Brain pericyte (primary cell): ENCODE measurements at regions not wholly inside any gene's neighbourhood (a gene's known extent, or its start where the extent isn't known, plus 50 kb on each side); places are given as distances from the start of the nearest gene placed in this dataset.

Source experiments
- DNase-seq: peaks from one replicate; pipeline ENCODE4 v3.0.0-alpha.2; 2012; ENCODE audit warnings: low read depth, low spot score

GRCh38 chr7:3194501-3195141 is 106.4 kb upstream of the SDK1 start:
- DNase-seq, result peak; percentile 53

DNA sequence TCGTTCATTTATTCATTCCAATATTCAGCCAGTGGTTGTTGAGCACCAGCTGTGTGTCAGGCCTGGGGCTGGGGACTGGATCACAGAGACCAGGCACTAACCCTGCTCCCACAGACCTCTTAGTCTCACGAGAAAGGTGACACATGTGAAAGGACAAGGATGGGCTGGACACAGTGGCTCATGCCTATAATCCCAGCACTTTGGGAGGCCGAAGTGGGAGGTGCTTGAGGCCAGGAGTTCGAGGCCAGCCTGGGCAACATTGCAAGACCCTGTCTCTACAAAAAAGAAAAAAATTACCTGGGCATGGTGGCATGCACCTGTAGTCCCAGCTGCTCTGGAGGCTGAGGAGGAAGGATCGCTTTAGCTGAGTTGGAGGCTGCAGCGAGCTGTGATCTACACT is 105.9 kb upstream of the SDK1 start:
- DNase-seq, result no peak

GRCh38 chr7:3196629-3197400 is 104.2 kb upstream of the SDK1 start:
- DNase-seq, result no peak

- no peak for DNase-seq
Measured at GRCh38 chr7:3197567-3198213, 103.4 kb upstream of the SDK1 start.

DNA sequence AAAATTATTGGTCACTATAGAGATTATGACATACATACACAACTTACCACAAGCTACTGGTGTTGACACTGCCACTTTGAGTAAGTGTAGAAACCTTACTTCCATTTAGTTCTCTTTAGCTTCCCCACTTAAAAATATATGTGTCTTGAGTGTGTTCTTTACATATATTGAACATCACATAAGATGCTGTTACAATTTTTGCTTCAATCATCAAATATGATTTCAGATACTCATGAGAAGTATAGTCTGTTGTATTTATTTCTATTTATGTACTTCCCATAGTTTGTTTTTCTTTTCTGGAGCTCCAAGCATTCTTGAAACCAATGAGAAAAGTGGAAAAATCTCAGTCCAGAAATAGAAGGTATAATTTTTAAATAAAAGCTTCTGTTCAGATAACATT is 102.7 kb upstream of the SDK1 start:
- DNase-seq, result no peak

DNA sequence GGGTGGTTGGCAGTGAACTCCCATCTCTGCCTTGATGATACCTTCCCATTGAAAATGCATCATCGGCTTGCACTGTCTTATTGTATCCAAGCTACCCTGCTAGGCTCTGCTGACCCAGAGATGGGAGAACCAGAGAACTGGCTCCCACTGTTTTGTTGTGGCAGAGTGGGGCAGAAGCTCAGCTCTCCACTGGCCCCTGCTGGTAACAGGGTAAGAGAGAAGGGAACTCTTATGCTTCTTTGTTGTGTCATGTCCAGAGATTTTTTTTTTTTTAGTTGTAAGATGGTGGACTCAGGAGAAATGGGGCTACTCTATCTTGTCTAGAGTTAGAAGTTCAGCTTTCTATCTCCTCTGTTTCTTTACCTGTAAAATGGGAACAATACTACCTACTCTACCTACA is 100.5 kb upstream of the SDK1 start:
- no peak for DNase-seq

- no peak for DNase-seq
Measured at GRCh38 chr7:3201306-3201705, 99.7 kb upstream of the SDK1 start.

- no peak for DNase-seq
Measured at GRCh38 chr7:3201937-3202710, 98.9 kb upstream of the SDK1 start.

GRCh38 chr7:3204526-3204925 is 96.5 kb upstream of the SDK1 start:
- no peak for DNase-seq

DNA sequence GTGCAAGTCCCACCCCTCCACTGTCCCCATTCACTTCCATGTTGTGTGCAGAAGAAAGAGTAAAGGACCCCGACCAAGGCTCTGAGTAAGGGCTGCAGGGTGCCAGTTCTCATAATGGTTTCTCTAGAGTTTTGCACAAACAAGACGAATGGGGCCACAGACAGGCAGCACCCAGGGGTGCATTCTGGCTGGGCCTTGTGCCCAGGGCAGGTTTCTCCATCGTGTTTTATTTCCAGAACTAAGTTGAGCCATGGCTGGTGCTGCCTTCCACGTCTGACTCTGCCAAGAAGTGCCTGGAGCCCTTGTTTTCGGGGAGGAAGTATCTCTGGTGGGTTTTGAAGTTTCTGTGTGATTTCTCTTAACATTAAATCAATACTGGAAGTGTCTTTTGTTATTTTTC is 95.0 kb upstream of the SDK1 start:
- DNase-seq, result no peak

DNA sequence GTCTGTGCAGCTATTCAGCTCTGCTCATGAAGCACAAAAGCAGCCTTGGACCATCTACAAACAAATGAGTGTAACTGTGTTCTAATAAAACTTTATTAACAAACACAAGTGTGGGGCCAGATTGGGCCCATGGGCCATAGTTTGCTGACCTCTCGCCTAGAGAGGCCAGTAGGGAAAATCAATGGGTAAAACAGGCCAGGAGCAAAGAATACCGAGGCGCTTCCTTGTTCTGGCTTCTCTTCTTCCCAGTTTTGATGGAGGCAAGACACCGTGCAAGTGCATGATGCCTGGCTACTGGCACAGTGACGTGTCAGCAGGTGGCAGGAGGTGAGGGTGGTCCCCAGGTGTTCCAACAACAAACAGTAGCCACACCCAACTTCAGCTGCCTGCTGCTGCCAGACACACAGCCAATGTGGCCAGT is 94.3 kb upstream of the SDK1 start:
- DNase-seq, result no peak

DNA sequence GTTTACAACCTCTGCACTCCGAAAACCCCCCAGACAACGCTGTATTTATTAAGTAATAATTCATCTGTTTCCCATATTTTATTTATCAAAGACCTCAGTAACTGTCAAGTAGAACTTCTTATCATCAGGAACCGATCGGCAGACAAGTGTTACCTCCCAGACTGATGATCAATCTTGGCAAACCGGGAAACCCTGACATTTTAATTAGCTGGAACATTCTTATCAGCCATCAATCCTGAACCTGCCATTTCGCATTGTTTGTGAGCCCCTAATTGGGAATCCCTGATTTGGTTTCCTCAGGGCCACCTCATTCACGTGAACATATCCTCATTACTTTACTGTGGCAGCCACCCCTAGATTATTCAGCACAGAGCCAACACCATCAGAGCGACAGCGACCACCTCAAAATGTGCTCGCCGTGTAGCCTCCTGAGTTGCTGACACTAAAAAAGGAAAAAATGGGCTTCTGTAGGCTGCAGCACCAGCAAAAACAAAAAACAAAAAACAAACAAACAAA is 93.6 kb upstream of the SDK1 start:
- no peak for DNase-seq

GRCh38 chr7:3210531-3210930 is 90.5 kb upstream of the SDK1 start:
- no peak for DNase-seq

DNA sequence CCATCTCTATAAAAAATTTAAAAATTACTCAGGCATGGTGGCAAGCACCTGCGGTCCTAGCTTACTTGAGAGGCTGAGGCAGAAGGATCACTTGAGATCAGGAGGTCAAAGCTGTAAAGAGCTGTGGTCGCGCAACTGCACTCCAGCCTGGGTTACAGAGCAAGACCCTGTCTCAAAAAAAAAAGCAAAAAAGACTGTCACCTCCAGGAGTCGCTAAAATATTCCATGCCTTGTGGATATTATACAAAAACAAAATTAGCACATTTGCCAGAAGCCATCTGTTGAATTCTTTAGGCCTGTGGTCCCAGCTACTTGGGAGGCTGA is 87.0 kb upstream of the SDK1 start:
- no peak for DNase-seq

DNA sequence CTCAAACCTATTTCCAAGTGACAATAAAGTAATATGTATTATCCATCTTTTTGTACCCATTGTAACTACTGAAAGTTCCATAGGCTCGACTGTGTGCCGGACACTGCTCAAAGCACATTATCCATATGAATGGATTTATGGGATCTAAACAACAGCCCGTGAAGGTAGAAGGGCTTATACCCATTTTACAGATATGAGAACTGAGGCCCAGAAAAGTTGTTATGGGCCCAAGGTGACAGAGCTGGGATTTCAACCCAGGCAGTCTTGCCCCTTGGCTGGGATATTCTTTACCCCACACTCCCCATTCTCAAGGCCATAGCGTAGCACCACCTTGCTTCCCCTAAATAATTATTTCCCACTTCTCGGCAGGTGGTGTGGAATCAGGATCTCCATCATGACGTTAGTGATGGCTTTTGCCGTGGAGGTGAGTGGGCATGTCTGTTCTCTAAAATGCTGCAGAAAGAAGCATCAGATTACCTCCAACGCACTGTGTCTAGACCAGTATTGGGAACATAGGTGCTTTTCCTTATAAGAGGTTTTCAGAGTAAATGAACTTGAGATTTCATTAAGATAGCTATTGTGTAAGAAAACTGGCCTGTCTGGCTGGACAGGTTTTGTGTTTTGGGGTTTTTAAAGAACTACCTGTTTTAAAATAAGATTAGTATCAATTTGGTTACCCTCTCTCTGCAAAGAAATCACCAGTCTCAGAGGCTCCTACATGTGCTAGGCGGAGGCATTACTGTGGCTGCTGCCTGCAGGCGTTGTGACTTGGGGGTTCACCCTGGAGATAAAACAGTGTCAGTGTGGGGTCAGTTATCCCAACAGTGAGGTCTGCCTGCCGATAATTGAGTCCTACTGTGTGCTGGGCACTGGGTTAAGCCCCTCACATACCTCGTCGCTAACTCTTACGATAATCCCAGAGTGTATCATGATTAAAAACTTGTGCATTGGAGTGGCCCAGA is 85.1 kb upstream of the SDK1 start:
- no peak for DNase-seq

DNA sequence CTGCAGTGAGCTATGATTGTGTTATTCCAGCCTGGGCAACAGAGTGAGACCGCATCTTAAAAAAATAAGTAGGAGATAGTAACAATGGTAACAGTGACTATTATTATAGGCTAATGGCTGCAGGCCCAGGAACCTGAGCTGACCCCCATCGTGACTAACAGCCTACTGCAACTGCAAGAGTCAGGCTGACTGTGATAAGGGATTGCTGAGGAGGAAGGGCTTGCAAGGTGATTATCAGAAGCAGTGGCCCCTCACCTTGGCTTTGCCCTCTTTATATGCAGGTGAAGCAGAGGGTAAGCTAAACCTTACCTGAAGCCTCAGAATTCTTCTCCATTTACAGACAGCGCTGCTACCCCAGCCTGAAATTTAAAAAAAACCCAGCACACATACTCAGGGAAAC is 83.9 kb upstream of the SDK1 start:
- DNase-seq, result no peak

DNA sequence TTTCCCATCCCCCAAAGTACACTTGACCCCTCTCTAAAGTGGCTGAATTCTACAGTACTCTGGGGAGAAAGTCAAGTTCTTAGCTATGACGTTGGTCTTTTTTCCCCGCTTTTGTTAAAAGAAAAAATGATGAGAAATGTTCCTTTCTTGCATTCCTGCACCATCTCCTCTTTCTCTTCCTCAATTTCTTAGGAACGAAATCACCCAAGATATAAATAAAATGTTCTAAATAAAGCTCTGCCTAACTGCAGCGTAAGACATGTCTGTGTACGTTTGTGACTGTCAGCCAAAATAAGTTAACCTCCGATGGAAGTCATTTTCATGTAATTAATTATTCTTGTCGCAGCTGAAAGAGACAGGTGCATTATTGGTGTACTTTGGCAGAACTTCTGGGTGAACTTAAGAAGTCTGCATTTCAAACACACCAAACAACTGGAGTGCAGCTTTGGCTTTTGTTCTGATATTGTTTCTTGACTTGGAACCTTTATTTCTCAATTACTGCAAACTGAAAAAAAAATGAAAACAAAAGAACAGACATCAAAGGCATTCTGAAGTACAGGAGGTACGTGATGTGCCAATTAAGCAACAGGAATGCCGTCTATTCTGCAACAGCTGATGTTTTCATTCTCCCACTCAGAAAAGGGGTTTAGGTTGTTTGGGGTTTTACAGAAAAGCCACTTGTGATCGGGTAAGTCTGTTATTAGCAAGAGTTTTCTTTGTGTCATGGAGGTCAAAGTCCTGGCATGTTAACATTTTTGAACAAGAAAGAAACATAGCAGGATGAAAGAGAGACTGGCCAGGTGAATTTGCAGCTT is 82.4 kb upstream of the SDK1 start:
- DNase-seq, result no peak

GRCh38 chr7:3229904-3230470 is 71.1 kb upstream of the SDK1 start:
- no peak for DNase-seq

DNA sequence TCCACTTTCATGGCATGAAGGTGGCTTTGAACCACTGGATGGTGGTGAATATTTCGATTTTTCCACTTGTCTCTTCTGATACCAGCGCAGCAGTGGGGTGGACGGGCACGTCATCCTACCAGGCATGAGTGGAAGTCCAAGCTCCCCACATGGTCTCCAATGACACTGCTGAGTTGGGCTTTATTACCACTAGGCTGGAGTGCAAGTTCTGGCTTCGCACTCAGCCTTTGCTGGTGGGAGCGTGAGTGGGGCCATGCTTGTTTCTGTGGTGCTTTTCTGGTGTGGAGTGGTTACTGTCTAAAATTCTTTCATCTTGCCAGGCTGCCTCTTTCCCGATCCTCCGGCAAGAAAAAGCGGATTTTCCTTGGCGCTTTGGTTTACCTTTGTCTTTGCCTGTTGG is 70.1 kb upstream of the SDK1 start:
- DNase-seq, result no peak

- DNase-seq, result no peak
Measured at GRCh38 chr7:3232228-3232627, 68.8 kb upstream of the SDK1 start.
